ENCODE measurements at regions not wholly inside any gene's neighbourhood (a gene's known extent, or its start where the extent isn't known, plus 50 kb on each side); places are given as distances from the start of the nearest gene placed in this dataset.

GRCh38 chr7:46029111-46029704 lies 108.1 kb upstream of the IGFBP3 start:
- TF ChIP-seq CTCF (IDR thresholded peaks at IDR 0.05), result no peak
- DNase-seq, result no peak
- H3K27me3 Mint-ChIP-seq (ENCODE audit: insufficient read depth), result 0 out of 2 replicates have a peak, but pooled peaks cover 1% of the 10 kb centered on the region
- H3K4me1 Mint-ChIP-seq (ENCODE audit: low read depth), result peaks cover 53% of the 10 kb centered on the region
- peak overlapping the region; percentile 3; the same call in 1 of the 2 replicates for H3K27ac Mint-ChIP-seq
- no peak overlapping the region for H3K4me3 Mint-ChIP-seq
- no peaks in the 10 kb centered on the region for H3K9me3 Mint-ChIP-seq
- H3K36me3 Mint-ChIP-seq (ENCODE audit: low read depth), result no peaks in the 10 kb centered on the region

GRCh38 chr7:46028246-46028645 lies 107.2 kb upstream of the IGFBP3 start:
- no peak for TF ChIP-seq CTCF (IDR thresholded peaks at IDR 0.05)
- no peaks in the 10 kb centered on the region for H3K36me3 Mint-ChIP-seq (ENCODE audit: low read depth)
- peaks cover 48% of the 10 kb centered on the region for H3K4me1 Mint-ChIP-seq (ENCODE audit: low read depth)
- no peaks in the 10 kb centered on the region for H3K9me3 Mint-ChIP-seq
- 0 out of 2 replicates have a peak, but pooled peaks cover 1% of the 10 kb centered on the region for H3K27me3 Mint-ChIP-seq (ENCODE audit: insufficient read depth)
- DNase-seq, result no peak
- H3K4me3 Mint-ChIP-seq, result no peak overlapping the region
- no peak overlapping the region for H3K27ac Mint-ChIP-seq

- DNase-seq, result no peak
- Mint-ChIP-seq H3K36me3 (ENCODE audit: low read depth) (no peaks in the 10 kb centered on the region), H3K27ac (no peak overlapping the region), H3K4me1 (ENCODE audit: low read depth) (peaks cover 34% of the 10 kb centered on the region), H3K9me3 (no peaks in the 10 kb centered on the region), H3K4me3 (no peak overlapping the region), H3K27me3 (ENCODE audit: insufficient read depth) (no peaks in the 10 kb centered on the region)
- TF ChIP-seq CTCF (IDR thresholded peaks at IDR 0.05), result no peak
Measured at GRCh38 chr7:46026741-46027140, 105.7 kb upstream of the IGFBP3 start.

GRCh38 chr7:46024263-46024916 lies 103.3 kb upstream of the IGFBP3 start:
- no peak overlapping the region; the same call in 1 of the 2 replicates for H3K27ac Mint-ChIP-seq
- H3K27me3 Mint-ChIP-seq (ENCODE audit: insufficient read depth), result no peaks in the 10 kb centered on the region
- H3K9me3 Mint-ChIP-seq, result no peaks in the 10 kb centered on the region
- no peak for TF ChIP-seq CTCF (IDR thresholded peaks at IDR 0.05)
- peaks cover 29% of the 10 kb centered on the region for H3K4me1 Mint-ChIP-seq (ENCODE audit: low read depth)
- DNase-seq, result peak; percentile 25
- no peak overlapping the region for H3K4me3 Mint-ChIP-seq
- H3K36me3 Mint-ChIP-seq (ENCODE audit: low read depth), result no peaks in the 10 kb centered on the region

GRCh38 chr7:46022397-46022796 lies 101.3 kb upstream of the IGFBP3 start:
- H3K27me3 Mint-ChIP-seq (ENCODE audit: insufficient read depth), result no peaks in the 10 kb centered on the region
- H3K27ac Mint-ChIP-seq, result no peak overlapping the region
- no peak overlapping the region for H3K4me3 Mint-ChIP-seq
- H3K36me3 Mint-ChIP-seq (ENCODE audit: low read depth), result no peaks in the 10 kb centered on the region
- H3K4me1 Mint-ChIP-seq (ENCODE audit: low read depth), result peaks cover 14% of the 10 kb centered on the region
- no peak for TF ChIP-seq CTCF (IDR thresholded peaks at IDR 0.05)
- no peaks in the 10 kb centered on the region for H3K9me3 Mint-ChIP-seq
- no peak for DNase-seq
